Middle frontal gyrus (tissue), 1 donor: ENCODE measurements at regions not wholly inside any gene's neighbourhood (a gene's known extent, or its start where the extent isn't known, plus 50 kb on each side); places are given as distances from the start of the nearest gene placed in this dataset.
A peak's percentile ranks its signal among the peaks of the same experiment; 100 is the strongest.
"Not testable (repeated sequence)": the region's sequence is repeated elsewhere in the genome, so short reads cannot be mapped to it uniquely, and the experiment has no call there.

Experiments used
- DNase-seq: peaks from one replicate; pipeline ENCODE4 v3.0.0-alpha.2; 2015; ENCODE audit warnings: low spot score; ENCODE audit errors: extremely low spot score

GRCh38 chr15:26128611-26129140 is 265.5 kb upstream of the ATP10A start:
- DNase-seq = no peak

- DNase-seq = no peak
Observed at GRCh38 chr15:26126819-26127387, 263.8 kb upstream of the ATP10A start.

GRCh38 chr15:26126070-26126469 is 262.9 kb upstream of the ATP10A start:
- peak; percentile 26 for DNase-seq

- DNase-seq = no peak
Observed at GRCh38 chr15:26125664-26126063, 262.5 kb upstream of the ATP10A start.

GRCh38 chr15:26119322-26119721 is 256.2 kb upstream of the ATP10A start:
- no peak for DNase-seq

GRCh38 chr15:26115229-26115943 is 252.3 kb upstream of the ATP10A start:
- DNase-seq = no peak

- DNase-seq = not testable (repeated sequence)
Observed at GRCh38 chr15:26114128-26114527, 251.0 kb upstream of the ATP10A start.

- no peak for DNase-seq
Observed at GRCh38 chr15:26113296-26113695, 250.2 kb upstream of the ATP10A start.

- DNase-seq = no peak
Observed at GRCh38 chr15:26109203-26109602, 246.1 kb upstream of the ATP10A start.

GRCh38 chr15:26106556-26106955 is 243.4 kb upstream of the ATP10A start:
- DNase-seq = no peak

- no peak for DNase-seq
Observed at GRCh38 chr15:26103002-26103404, 239.9 kb upstream of the ATP10A start.

- no peak for DNase-seq
Observed at GRCh38 chr15:26102365-26102764, 239.2 kb upstream of the ATP10A start.

- no peak for DNase-seq
Observed at GRCh38 chr15:26101443-26101842, 238.3 kb upstream of the ATP10A start.

GRCh38 chr15:26098801-26099200 is 235.7 kb upstream of the ATP10A start:
- DNase-seq = no peak

GRCh38 chr15:26097216-26097615 is 234.1 kb upstream of the ATP10A start:
- DNase-seq = no peak

- no peak for DNase-seq
Observed at GRCh38 chr15:26096581-26096980, 233.5 kb upstream of the ATP10A start.

- DNase-seq = no peak
Observed at GRCh38 chr15:26095710-26096330, 232.7 kb upstream of the ATP10A start.

- no peak for DNase-seq
Observed at GRCh38 chr15:26091184-26091583, 228.1 kb upstream of the ATP10A start.

GRCh38 chr15:26087881-26088280 is 224.8 kb upstream of the ATP10A start:
- no peak for DNase-seq

GRCh38 chr15:26087395-26087794 is 224.3 kb upstream of the ATP10A start:
- DNase-seq = no peak

GRCh38 chr15:26084771-26085170 is 221.6 kb upstream of the ATP10A start:
- DNase-seq = no peak

- no peak for DNase-seq
Observed at GRCh38 chr15:26083896-26084295, 220.8 kb upstream of the ATP10A start.

GRCh38 chr15:26083457-26083856 is 220.3 kb upstream of the ATP10A start:
- DNase-seq = no peak
